ENCODE measurements at regions not wholly inside any gene's neighbourhood (a gene's known extent, or its start where the extent isn't known, plus 50 kb on each side); places are given as distances from the start of the nearest gene placed in this dataset.

- Mint-ChIP-seq H3K4me1 (ENCODE audit: low read depth, unreplicated experiment) (no peaks in the 10 kb centered on the region), H3K27me3 (ENCODE audit: unreplicated experiment) (no peaks in the 10 kb centered on the region)
- no peak for DNase-seq
These were observed 393.4 kb upstream of the TMPO start for GRCh38 chr12:98121963-98122362.

GRCh38 chr12:98123021-98123461 lies 392.3 kb upstream of the TMPO start:
- no peak for DNase-seq
- TF ChIP-seq, protein P1, sequence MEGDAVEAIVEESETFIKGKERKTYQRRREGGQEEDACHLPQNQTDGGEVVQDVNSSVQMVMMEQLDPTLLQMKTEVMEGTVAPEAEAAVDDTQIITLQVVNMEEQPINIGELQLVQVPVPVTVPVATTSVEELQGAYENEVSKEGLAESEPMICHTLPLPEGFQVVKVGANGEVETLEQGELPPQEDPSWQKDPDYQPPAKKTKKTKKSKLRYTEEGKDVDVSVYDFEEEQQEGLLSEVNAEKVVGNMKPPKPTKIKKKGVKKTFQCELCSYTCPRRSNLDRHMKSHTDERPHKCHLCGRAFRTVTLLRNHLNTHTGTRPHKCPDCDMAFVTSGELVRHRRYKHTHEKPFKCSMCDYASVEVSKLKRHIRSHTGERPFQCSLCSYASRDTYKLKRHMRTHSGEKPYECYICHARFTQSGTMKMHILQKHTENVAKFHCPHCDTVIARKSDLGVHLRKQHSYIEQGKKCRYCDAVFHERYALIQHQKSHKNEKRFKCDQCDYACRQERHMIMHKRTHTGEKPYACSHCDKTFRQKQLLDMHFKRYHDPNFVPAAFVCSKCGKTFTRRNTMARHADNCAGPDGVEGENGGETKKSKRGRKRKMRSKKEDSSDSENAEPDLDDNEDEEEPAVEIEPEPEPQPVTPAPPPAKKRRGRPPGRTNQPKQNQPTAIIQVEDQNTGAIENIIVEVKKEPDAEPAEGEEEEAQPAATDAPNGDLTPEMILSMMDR (IDR thresholded peaks at IDR 0.05; ENCODE audit: partially characterized antibody, unreplicated experiment), result no peak
- no peaks in the 10 kb centered on the region for H3K27me3 Mint-ChIP-seq (ENCODE audit: unreplicated experiment)
- H3K4me3 Mint-ChIP-seq (ENCODE audit: unreplicated experiment), result no peak overlapping the region
- H3K27ac Mint-ChIP-seq (ENCODE audit: unreplicated experiment), result no peak overlapping the region
- no peaks in the 10 kb centered on the region for H3K9me3 Mint-ChIP-seq (ENCODE audit: unreplicated experiment)
- no peaks in the 10 kb centered on the region for H3K4me1 Mint-ChIP-seq (ENCODE audit: low read depth, unreplicated experiment)
- no peaks in the 10 kb centered on the region for H3K36me3 Mint-ChIP-seq (ENCODE audit: unreplicated experiment)

More at GRCh38 chr12:98121963-98122362, 393.4 kb upstream of the TMPO start:
- no peaks in the 10 kb centered on the region for H3K36me3 Mint-ChIP-seq (ENCODE audit: unreplicated experiment)
- H3K9me3 Mint-ChIP-seq (ENCODE audit: unreplicated experiment), result no peaks in the 10 kb centered on the region
- TF ChIP-seq, protein P1 (IDR thresholded peaks at IDR 0.05; ENCODE audit: partially characterized antibody, unreplicated experiment), result no peak
- H3K4me3 Mint-ChIP-seq (ENCODE audit: unreplicated experiment), result no peak overlapping the region
- H3K27ac Mint-ChIP-seq (ENCODE audit: unreplicated experiment), result no peak overlapping the region

DNA sequence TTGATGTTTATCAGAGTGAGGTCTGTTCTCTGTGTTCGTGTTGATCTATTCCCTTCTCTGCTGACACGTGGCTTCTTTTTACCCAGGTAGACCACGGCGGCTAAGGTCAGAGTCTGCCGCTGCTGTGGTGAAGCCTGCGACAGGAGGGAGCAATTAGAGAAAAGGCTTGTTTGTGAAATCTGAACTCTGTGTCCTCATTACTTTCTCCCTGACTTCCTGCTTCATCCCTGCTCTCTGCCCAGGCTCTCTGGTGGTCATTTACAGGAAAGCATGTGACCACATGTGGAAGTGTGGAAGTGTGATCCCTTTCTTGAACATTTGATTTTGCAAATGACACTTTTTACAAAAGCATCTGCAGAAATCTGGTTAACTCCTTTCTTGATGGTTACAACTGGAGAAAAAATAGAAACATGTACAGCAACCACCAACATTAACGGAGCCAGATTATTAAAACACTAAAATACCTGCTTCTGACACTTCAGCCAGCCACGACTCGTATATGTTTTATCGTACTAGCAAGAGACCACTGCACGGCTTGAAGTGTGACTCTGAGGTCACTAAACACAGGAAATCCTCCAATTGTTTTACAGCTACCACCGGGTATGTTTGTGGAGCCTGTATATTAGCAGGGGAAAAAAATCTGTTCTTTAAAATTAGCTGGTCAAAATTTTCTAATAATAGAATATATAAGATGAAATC lies 388.6 kb upstream of the TMPO start:
- TF ChIP-seq, protein P1 (IDR thresholded peaks at IDR 0.05; ENCODE audit: partially characterized antibody, unreplicated experiment), result no peak
- Mint-ChIP-seq H3K27ac (ENCODE audit: unreplicated experiment) (no peak overlapping the region), H3K36me3 (ENCODE audit: unreplicated experiment) (no peaks in the 10 kb centered on the region)

DNA sequence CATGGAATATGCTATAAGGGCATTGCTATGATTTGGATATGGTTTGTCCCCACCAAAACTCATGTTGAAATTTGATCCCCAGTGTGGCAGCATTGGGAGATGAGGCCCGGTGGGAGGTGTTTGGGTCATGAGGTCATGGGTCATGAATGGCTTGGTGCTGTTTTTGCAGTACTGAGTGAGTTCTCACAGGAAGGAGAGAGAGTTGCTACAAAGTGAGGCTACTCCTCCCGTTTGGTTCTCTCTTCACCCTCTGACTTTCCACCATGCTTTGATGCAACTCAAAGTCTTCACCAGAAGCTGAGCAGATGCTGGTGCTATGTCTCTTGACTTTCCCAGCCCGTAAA lies 388.1 kb upstream of the TMPO start:
- Mint-ChIP-seq H3K4me1 (ENCODE audit: low read depth, unreplicated experiment) (no peaks in the 10 kb centered on the region), H3K4me3 (ENCODE audit: unreplicated experiment) (no peak overlapping the region), H3K27ac (ENCODE audit: unreplicated experiment) (no peak overlapping the region), H3K36me3 (ENCODE audit: unreplicated experiment) (no peaks in the 10 kb centered on the region), H3K27me3 (ENCODE audit: unreplicated experiment) (no peaks in the 10 kb centered on the region), H3K9me3 (ENCODE audit: unreplicated experiment) (no peaks in the 10 kb centered on the region)
- no peak for DNase-seq
- TF ChIP-seq, protein P1 (IDR thresholded peaks at IDR 0.05; ENCODE audit: partially characterized antibody, unreplicated experiment), result no peak

More for the DNA sequence above, 388.6 kb upstream of the TMPO start:
- H3K4me3 Mint-ChIP-seq (ENCODE audit: unreplicated experiment), result no peak overlapping the region
- DNase-seq, result no peak
- H3K27me3 Mint-ChIP-seq (ENCODE audit: unreplicated experiment), result no peaks in the 10 kb centered on the region
- no peaks in the 10 kb centered on the region for H3K9me3 Mint-ChIP-seq (ENCODE audit: unreplicated experiment)
- H3K4me1 Mint-ChIP-seq (ENCODE audit: low read depth, unreplicated experiment), result no peaks in the 10 kb centered on the region

DNA sequence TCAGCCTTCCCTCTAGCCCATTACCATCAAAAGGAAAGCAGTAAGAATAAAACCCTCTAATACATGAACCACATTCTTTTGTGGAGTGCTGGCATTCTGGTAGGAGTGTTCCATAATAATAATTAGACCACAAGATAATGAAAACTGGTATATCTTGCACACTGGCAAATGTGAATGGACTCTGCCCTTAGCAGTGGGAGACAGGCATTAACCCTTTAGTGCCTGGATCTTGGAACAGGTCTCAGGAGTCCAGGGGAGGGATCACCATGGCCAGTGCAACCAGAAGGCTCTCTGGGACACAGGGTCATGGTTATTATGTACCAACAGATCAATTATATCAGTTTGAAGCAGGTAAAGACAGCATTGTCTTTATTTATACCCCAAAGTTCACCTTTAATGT lies 387.5 kb upstream of the TMPO start:
- H3K4me3 Mint-ChIP-seq (ENCODE audit: unreplicated experiment), result no peak overlapping the region
- H3K36me3 Mint-ChIP-seq (ENCODE audit: unreplicated experiment), result no peaks in the 10 kb centered on the region
- no peak overlapping the region for H3K27ac Mint-ChIP-seq (ENCODE audit: unreplicated experiment)
- no peak for DNase-seq
- H3K4me1 Mint-ChIP-seq (ENCODE audit: low read depth, unreplicated experiment), result no peaks in the 10 kb centered on the region
- TF ChIP-seq, protein P1 (IDR thresholded peaks at IDR 0.05; ENCODE audit: partially characterized antibody, unreplicated experiment), result no peak
- no peaks in the 10 kb centered on the region for H3K9me3 Mint-ChIP-seq (ENCODE audit: unreplicated experiment)
- no peaks in the 10 kb centered on the region for H3K27me3 Mint-ChIP-seq (ENCODE audit: unreplicated experiment)

All from glutamatergic neuron (in vitro differentiated cells).